ENCODE measurements at regions not wholly inside any gene's neighbourhood (a gene's known extent, or its start where the extent isn't known, plus 50 kb on each side); places are given as distances from the start of the nearest gene placed in this dataset.

GRCh38 chr9:31089549-31090221 lies 1294.8 kb upstream of the ACO1 start:
- TF ChIP-seq ZNF112 (tag by site-specific recombination; IDR thresholded peaks at IDR 0.05): no peak
- no peak for TF ChIP-seq ZNF555 (tag by site-specific recombination; conservative IDR thresholded peaks at IDR 0.05)
- TF ChIP-seq OVOL3 (tag by site-specific recombination; IDR thresholded peaks at IDR 0.05): no peak
- TF ChIP-seq ZNF560 (tag by site-specific recombination; IDR thresholded peaks at IDR 0.05; ENCODE audit: borderline replicate concordance): no peak

All from HEK293 (cell line).